ENCODE measurements at regions not wholly inside any gene's neighbourhood (a gene's known extent, or its start where the extent isn't known, plus 50 kb on each side); places are given as distances from the start of the nearest gene placed in this dataset.

DNA sequence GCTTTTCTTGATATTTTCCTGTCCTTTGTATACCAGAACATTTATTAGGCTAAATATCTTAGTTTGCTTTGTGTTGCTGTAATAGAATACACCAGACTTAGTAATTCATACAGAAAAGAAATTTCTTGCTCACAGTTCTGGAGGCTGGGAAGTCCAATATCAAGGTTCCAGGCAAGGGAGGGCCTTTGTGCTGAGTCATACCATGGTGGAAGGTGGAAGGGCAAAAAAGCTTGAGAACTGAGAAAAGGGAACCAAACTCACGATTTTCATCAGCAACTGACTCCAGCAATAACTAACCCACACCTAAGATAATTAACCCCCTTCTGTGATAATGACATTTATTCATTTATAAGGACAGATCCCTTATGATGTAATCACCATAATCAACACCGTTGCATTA is 496.9 kb upstream of the SUCLG2 start:
- no peak overlapping the region for H3K27ac ChIP-seq
- intact Hi-C loops (cut with DNase I): no loop called here
- TF ChIP-seq CTCF (IDR thresholded peaks at IDR 0.05): no peak
- no peak overlapping the region for H3K4me3 ChIP-seq
- no peak for ATAC-seq
- no peaks in the 10 kb centered on the region for H3K36me3 ChIP-seq
- no peak for DNase-seq
- H3K27me3 ChIP-seq (ENCODE audit: low read depth): no peaks in the 10 kb centered on the region
- H3K4me1 ChIP-seq: no peaks in the 10 kb centered on the region
- H3K9me3 ChIP-seq: no peaks in the 10 kb centered on the region

DNA sequence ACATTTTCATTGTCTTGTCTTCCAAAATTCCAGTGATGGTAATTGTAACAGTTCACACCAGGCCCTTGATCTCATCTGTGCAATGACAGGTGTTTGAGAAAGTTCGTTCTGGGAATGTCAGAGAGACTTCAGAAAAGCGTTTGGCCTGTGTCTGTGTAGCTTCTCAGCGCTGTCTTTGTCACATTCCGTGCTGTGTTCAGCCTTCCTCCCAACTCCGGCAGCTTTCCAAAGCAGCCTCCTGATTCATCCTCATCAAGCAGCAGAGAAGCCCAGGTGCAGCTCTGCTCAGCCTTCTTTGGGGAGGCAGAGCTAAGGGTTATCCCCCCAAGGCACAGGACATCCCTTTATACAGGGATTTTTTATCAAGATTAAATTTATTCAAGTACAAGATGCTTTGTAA is 494.0 kb upstream of the SUCLG2 start:
- no peaks in the 10 kb centered on the region for H3K36me3 ChIP-seq
- no peak for TF ChIP-seq CTCF (IDR thresholded peaks at IDR 0.05)
- no peaks in the 10 kb centered on the region for H3K27me3 ChIP-seq (ENCODE audit: low read depth)
- no peak overlapping the region for H3K27ac ChIP-seq
- no peak for DNase-seq
- H3K4me3 ChIP-seq: no peak overlapping the region
- no peak for ATAC-seq
- no peaks in the 10 kb centered on the region for H3K4me1 ChIP-seq
- no peaks in the 10 kb centered on the region for H3K9me3 ChIP-seq
- intact Hi-C loops (cut with DNase I): no loop called here

- Histone ChIP-seq H3K4me3 (no peak overlapping the region), H3K9me3 (no peaks in the 10 kb centered on the region), H3K36me3 (no peaks in the 10 kb centered on the region), H3K27ac (no peak overlapping the region), H3K27me3 (ENCODE audit: low read depth) (no peaks in the 10 kb centered on the region), H3K4me1 (no peaks in the 10 kb centered on the region)
- intact Hi-C loops (cut with DNase I): no loop called here
- ATAC-seq (no peak), DNase-seq (no peak)
- TF ChIP-seq CTCF (IDR thresholded peaks at IDR 0.05): no peak
Observed at GRCh38 chr3:68142441-68142840, 488.0 kb upstream of the SUCLG2 start.

- H3K4me3 ChIP-seq: no peak overlapping the region
- no peaks in the 10 kb centered on the region for H3K9me3 ChIP-seq
- H3K27ac ChIP-seq: no peak overlapping the region
- DNase-seq (no peak), ATAC-seq (no peak)
- no peaks in the 10 kb centered on the region for H3K27me3 ChIP-seq (ENCODE audit: low read depth)
- intact Hi-C loops (cut with DNase I): no loop called here
- TF ChIP-seq CTCF (IDR thresholded peaks at IDR 0.05): no peak
- no peaks in the 10 kb centered on the region for H3K4me1 ChIP-seq
- no peaks in the 10 kb centered on the region for H3K36me3 ChIP-seq
Observed at GRCh38 chr3:68139897-68140296, 485.5 kb upstream of the SUCLG2 start.

- ATAC-seq (no peak), DNase-seq (no peak)
- Histone ChIP-seq H3K4me3 (no peak overlapping the region), H3K27me3 (ENCODE audit: low read depth) (no peaks in the 10 kb centered on the region), H3K36me3 (no peaks in the 10 kb centered on the region), H3K9me3 (no peaks in the 10 kb centered on the region), H3K4me1 (no peaks in the 10 kb centered on the region), H3K27ac (no peak overlapping the region)
- intact Hi-C loops (cut with DNase I): no loop called here
- no peak for TF ChIP-seq CTCF (IDR thresholded peaks at IDR 0.05)
Observed at GRCh38 chr3:68136411-68136810, 482.0 kb upstream of the SUCLG2 start.

DNA sequence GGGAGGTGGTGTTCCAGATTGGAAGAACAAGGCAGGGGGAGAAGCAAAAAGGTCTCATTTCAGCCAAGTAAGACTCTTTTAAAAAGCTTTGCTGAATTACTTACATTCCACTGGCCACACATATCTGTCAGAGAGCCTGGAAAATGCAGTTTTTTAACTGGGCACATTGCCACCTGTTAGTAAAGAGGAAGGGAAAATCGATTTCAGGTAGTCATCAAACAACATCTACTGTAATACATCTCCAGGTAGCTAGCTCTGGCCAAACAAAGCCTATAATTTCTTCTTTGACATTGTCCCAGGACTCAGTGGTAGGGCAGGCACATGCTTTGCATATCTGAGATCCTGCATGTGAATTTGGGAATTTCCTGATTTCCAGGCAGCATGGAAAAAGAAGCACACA is 480.7 kb upstream of the SUCLG2 start:
- no peak overlapping the region for H3K27ac ChIP-seq
- H3K4me1 ChIP-seq: no peaks in the 10 kb centered on the region
- no peaks in the 10 kb centered on the region for H3K27me3 ChIP-seq (ENCODE audit: low read depth)
- ATAC-seq: no peak
- no peaks in the 10 kb centered on the region for H3K36me3 ChIP-seq
- no peak for DNase-seq
- TF ChIP-seq CTCF (IDR thresholded peaks at IDR 0.05): no peak
- no peak overlapping the region for H3K4me3 ChIP-seq
- H3K9me3 ChIP-seq: no peaks in the 10 kb centered on the region
- intact Hi-C loops (cut with DNase I): no loop called here

Measured in lower lobe of right lung (tissue), 2 donors.